Ectodermal cell (in vitro differentiated cells): ENCODE measurements at regions not wholly inside any gene's neighbourhood (a gene's known extent, or its start where the extent isn't known, plus 50 kb on each side); places are given as distances from the start of the nearest gene placed in this dataset.
"Not testable (repeated sequence)": the region's sequence is repeated elsewhere in the genome, so short reads cannot be mapped to it uniquely, and the experiment has no call there.

Source experiments
- H3K27ac ChIP-seq: 2 replicates; pipeline ENCODE4 v1.7.0; 2013; ENCODE audit warnings: mild to moderate bottlenecking, low read depth, low read length; ENCODE audit not compliant: insufficient read depth, poor library complexity, severe bottlenecking
- H3K27me3 ChIP-seq: 2 replicates; pipeline ENCODE4 v1.7.0; 2013; ENCODE audit warnings: mild to moderate bottlenecking, low read length; ENCODE audit not compliant: insufficient read depth, control insufficient read depth, poor library complexity, severe bottlenecking
- H3K36me3 ChIP-seq: one replicate; pipeline ENCODE4 v1.7.0; 2013; ENCODE audit warnings: low read length; ENCODE audit not compliant: control insufficient read depth, insufficient read depth
- H3K4me1 ChIP-seq: one replicate; pipeline ENCODE4 v1.7.0; 2013; ENCODE audit warnings: low read length; ENCODE audit not compliant: control insufficient read depth, insufficient read depth
- H3K4me3 ChIP-seq: 2 replicates; pipeline ENCODE4 v1.7.0; 2013; ENCODE audit warnings: low read depth, low read length, control low read depth; ENCODE audit not compliant: insufficient read depth
- H3K9me3 ChIP-seq: 2 replicates; pipeline ENCODE4 v1.7.0; 2013; ENCODE audit warnings: mild to moderate bottlenecking, low read length, moderate library complexity; ENCODE audit not compliant: control insufficient read depth
- WGBS, 2 experiments: methylation state at CpG; one replicate each; pipeline ENCODE4 v1.1.7; 2013; ENCODE audit warnings: missing lambda C conversion rate in 2 of 2; 5-methylcytosine and 5-hydroxymethylcytosine counted together

DNA sequence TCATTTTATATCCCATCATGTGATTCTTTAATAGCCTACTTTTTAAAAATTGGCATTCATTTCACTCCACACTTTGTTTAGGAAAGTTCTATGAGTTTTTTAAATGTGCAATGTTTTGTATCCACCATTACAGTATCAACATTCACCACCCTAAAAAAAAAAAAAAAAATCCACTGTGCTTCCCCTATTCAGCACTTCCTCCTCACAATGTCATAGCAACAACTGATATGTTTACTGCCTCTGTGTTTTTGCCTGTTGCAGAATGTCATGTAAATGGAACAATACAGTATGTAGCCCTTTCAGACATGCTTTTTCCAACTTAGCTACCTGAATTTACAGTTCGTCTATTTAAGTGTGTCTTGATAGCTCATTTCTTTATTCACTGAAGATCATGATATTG, 754.2 kb downstream of the FAM181B start:
- H3K9me3 ChIP-seq = no peaks in the 10 kb centered on the region
- 100% methylated on average over 1 of the region's 1 CpG for WGBS, 2 experiments
- H3K27ac ChIP-seq = no peak overlapping the region
- H3K27me3 ChIP-seq = no peaks in the 10 kb centered on the region
- no peaks in the 10 kb centered on the region for H3K4me1 ChIP-seq
- no peaks in the 10 kb centered on the region for H3K36me3 ChIP-seq
- no peak overlapping the region for H3K4me3 ChIP-seq

DNA sequence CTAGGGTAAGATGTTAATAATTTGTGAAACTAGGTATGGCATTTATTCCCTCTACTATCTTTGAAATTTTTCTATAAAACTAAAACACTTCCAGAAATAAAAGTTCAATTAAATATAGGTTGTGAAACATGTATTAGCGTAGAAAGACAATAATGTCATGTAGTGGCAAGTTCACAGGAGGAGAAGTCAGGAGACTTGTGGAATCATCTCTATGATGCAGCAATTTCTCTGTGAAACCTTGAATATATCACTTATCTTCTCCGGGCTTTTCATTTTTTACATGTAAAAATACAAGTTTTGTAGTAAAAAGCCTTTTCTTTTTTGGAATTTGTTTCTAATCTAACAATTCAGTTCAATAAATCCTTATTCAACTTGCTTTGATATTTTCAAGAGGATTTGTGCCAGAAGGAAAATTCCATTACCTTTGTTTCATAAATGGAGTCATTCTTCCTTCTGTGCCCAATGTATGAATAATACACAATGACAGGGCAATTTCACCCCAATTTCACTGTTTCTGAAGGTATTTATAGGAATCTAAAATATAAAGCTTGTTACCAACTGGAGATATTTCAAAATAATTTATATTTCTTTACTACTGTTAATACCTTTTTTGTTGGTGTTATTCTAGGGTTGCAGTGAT, 758.3 kb downstream of the FAM181B start:
- no peaks in the 10 kb centered on the region for H3K36me3 ChIP-seq
- no peaks in the 10 kb centered on the region for H3K4me1 ChIP-seq
- WGBS, 2 experiments = 86 to 97% methylated on average over 1 to 2 of the region's 2 CpGs
- H3K27ac ChIP-seq = no peak overlapping the region
- H3K9me3 ChIP-seq = no peaks in the 10 kb centered on the region
- no peak overlapping the region for H3K4me3 ChIP-seq
- H3K27me3 ChIP-seq = no peaks in the 10 kb centered on the region

DNA sequence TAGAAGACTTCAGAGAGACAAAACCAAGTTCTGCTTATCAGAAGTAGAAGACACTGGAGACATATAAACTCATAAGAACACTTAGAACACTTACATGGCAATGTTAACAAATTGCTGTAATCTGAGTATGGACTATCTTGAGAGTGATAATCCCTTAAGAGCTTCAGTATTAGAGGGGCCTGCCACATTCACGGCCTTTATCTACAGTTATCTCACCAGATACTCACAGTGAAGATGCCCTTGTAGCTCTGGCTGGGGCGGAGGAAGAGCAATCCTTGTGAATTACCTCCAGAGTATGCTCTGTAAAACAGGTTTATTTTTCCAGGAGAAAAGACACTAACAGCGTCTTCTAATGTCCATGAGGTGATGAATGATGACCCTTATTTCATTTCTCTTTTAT, 762.8 kb downstream of the FAM181B start:
- Histone ChIP-seq H3K9me3 (no peaks in the 10 kb centered on the region), H3K27me3 (no peaks in the 10 kb centered on the region), H3K27ac (no peak overlapping the region), H3K4me3 (no peak overlapping the region), H3K4me1 (no peaks in the 10 kb centered on the region), H3K36me3 (no peaks in the 10 kb centered on the region)
- WGBS, 2 experiments = 90 to 93% methylated on average over 3 of the region's 3 CpGs

DNA sequence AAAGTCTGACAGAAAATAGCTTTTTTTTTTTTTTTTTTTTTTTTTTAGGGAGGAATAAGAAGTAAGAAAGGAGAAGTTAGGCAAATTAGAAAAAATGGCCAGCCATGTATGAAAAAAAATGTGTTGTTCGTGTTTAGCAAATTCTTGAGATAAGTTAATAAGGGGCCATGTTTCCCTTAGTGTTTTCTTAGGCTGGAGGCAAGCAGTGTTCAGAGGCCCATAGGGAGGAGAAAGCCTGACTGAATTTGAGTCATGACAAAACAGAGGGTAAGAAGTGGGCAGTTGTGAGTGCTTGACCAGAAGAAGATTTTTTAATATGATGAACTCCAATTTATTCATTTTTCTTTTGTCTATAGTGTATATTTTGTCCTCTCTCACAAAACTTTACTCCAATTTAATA, 766.4 kb downstream of the FAM181B start:
- Histone ChIP-seq H3K27ac (no peak overlapping the region), H3K27me3 (no peaks in the 10 kb centered on the region), H3K9me3 (no peaks in the 10 kb centered on the region), H3K4me3 (no peak overlapping the region), H3K36me3 (no peaks in the 10 kb centered on the region), H3K4me1 (no peaks in the 10 kb centered on the region)
- 83 to 88% methylated on average over 1 of the region's 1 CpG for WGBS, 2 experiments

DNA sequence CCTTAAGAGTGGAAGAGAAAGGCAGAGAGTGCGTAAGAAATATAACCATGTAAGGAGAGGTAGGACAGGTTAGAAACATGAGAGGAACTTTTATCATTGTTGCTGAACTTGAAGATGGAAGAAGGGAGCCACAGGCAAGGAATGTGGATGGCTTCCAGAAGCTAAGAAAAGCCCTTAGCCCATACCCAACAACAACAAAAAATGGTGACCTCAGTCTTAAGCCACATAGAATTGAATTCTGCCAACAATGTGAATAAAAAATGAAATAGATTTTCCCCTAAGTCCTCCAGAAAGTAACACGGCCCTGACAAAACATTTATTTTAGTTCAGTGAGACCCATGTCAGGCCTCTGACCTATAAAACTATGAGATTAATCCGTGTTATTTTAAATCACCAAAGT, 767.3 kb downstream of the FAM181B start:
- Histone ChIP-seq H3K27me3 (no peaks in the 10 kb centered on the region), H3K27ac (no peak overlapping the region), H3K4me1 (no peaks in the 10 kb centered on the region), H3K36me3 (no peaks in the 10 kb centered on the region), H3K4me3 (no peak overlapping the region), H3K9me3 (no peaks in the 10 kb centered on the region)
- 89 to 98% methylated on average over 2 of the region's 3 CpGs for WGBS, 2 experiments

DNA sequence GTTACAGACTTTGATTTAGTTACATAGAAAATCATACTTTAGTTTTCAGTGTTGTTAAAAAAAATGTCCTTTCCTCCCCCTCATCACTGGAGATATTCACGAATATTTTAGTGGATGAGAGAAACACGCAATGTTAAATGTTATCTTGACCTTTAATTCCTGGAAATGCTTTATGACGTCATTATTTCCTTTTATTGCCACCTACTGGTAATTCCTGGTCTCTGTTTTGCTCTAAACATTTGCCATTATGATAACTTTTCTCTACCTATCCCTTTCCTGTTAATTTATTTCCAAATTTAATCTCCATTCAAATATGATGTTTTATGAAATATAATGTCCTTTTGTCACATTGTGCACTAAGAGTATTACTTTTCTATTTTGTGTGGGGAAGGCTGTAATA, 770.6 kb downstream of the FAM181B start:
- H3K27ac ChIP-seq = no peak overlapping the region
- H3K9me3 ChIP-seq = no peaks in the 10 kb centered on the region
- no peak overlapping the region for H3K4me3 ChIP-seq
- H3K4me1 ChIP-seq = no peaks in the 10 kb centered on the region
- no peaks in the 10 kb centered on the region for H3K27me3 ChIP-seq
- WGBS, 2 experiments = 70 to 75% methylated on average over 2 to 3 of the region's 3 CpGs
- H3K36me3 ChIP-seq = no peaks in the 10 kb centered on the region

DNA sequence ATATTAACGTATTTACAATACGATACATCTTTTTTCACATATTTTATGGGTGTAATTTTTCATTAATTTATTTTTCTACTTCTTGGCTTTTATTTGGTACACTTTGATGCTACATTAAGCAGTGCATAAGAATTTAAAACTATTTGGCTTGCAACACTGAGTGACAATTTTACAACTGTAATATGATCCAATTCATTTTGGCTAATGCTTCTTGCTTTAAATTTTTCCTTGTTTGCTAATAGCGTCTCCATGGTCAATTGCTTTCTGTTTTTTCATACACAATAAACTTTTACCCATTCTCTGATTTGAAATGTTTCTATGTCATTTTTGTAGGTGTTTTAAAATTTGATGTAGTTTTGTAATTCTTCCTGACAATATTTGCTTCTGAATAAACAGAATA, 773.2 kb downstream of the FAM181B start:
- WGBS, 2 experiments = 90 to 100% methylated on average over 1 to 2 of the region's 3 CpGs
- H3K4me3 ChIP-seq = no peak overlapping the region

DNA sequence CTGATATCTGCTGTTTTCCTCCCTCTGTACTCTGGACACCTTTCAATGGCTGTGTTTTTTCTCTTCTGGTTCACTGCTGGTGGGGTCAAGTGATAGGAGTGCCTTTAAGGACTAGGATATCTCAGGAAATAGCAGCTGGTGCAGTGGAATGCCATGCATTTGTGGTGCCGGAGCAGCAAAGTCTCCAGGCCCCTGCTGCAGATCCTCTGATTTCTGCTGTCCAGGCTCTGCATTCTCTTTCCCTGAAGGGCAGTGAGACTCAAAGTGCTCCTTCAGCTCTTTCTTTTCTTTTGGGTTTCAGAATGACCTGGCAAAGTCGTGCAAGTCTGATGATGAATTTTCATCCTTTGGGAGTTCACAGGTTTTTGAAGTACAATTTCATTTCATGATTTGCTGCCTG, 774.3 kb downstream of the FAM181B start:
- Histone ChIP-seq H3K4me3 (no peak overlapping the region), H3K36me3 (no peaks in the 10 kb centered on the region), H3K27ac (no peak overlapping the region), H3K9me3 (no peaks in the 10 kb centered on the region), H3K27me3 (no peaks in the 10 kb centered on the region), H3K4me1 (no peaks in the 10 kb centered on the region)
- 31 to 40% methylated on average over 2 of the region's 2 CpGs for WGBS, 2 experiments

More for the DNA sequence above, 773.2 kb downstream of the FAM181B start:
- H3K9me3 ChIP-seq = no peaks in the 10 kb centered on the region
- no peaks in the 10 kb centered on the region for H3K36me3 ChIP-seq
- no peak overlapping the region for H3K27ac ChIP-seq
- H3K27me3 ChIP-seq = no peaks in the 10 kb centered on the region
- H3K4me1 ChIP-seq = no peaks in the 10 kb centered on the region

DNA sequence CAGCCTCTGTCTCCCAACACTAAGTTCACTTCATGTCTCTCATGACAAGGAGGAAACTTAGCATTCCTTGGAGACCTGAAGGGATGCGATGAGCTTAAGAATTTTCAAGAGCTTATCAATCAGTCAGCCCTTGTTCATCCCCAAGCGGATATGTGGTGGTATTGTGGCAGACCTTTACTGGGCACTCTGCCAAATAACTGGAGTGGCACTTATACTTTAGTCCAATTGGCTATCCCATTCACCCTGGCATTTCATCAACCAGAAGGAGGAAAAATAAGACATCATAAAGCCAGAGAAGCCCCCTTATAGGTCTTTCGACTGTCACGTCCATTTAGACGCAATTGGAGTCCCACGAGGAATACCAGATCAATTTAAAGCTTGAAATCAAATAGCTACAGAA, 779.4 kb downstream of the FAM181B start:
- not testable (repeated sequence) for H3K36me3 ChIP-seq, H3K9me3 ChIP-seq, H3K4me3 ChIP-seq, H3K27me3 ChIP-seq, H3K27ac ChIP-seq, H3K4me1 ChIP-seq
- 90 to 98% methylated on average over 6 of the region's 6 CpGs for WGBS, 2 experiments

DNA sequence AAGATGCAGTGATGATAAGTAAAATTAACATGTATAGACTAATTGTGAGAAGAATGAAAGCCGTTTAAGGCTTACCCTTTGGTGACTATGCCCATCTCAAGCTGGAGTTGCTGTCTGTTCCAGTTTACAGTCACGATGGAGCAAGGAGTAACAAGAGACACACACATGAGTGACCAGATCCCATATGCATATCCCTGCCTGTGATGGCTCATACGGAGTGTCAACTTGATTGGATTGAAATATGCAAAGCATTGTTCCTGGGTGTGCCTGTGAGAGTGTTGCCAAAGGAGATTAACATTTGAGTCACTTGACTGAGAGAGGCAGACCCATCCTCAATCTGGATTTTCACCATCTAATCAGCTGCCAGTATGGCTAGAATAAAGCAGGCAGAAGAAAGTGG, 786.8 kb downstream of the FAM181B start:
- Histone ChIP-seq H3K9me3 (no peaks in the 10 kb centered on the region), H3K27me3 (no peaks in the 10 kb centered on the region)
- 84 to 88% methylated on average over 3 of the region's 3 CpGs for WGBS, 2 experiments

DNA sequence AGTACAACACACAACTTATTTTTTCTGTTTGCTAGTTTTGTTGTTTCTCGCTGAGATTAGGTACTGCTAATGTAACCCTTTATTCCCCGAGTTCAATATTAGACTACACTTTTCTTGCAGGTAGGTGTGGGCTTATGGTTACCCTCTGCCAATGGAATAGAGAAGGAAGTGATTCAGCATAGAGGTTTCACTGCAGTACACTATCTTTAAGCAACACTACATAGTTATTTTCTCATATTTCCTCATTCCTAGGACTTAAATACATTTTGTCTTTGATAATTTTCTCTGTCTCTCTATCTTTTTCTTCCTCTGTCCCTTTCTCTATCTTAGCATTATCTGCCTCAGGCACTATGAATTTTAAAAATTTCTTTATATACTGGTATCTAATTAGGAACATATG, 791.0 kb downstream of the FAM181B start:
- WGBS, 2 experiments = 89 to 100% methylated on average over 1 to 2 of the region's 2 CpGs
- Histone ChIP-seq H3K27ac (no peak overlapping the region), H3K4me3 (no peak overlapping the region), H3K36me3 (no peaks in the 10 kb centered on the region), H3K4me1 (no peaks in the 10 kb centered on the region), H3K27me3 (no peaks in the 10 kb centered on the region), H3K9me3 (no peaks in the 10 kb centered on the region)

More for the DNA sequence above, 786.8 kb downstream of the FAM181B start:
- no peak overlapping the region for H3K27ac ChIP-seq
- H3K36me3 ChIP-seq = no peaks in the 10 kb centered on the region
- no peaks in the 10 kb centered on the region for H3K4me1 ChIP-seq
- no peak overlapping the region for H3K4me3 ChIP-seq
